HAP-1 (cell line): ENCODE measurements at regions not wholly inside any gene's neighbourhood (a gene's known extent, or its start where the extent isn't known, plus 50 kb on each side); places are given as distances from the start of the nearest gene placed in this dataset.
"Not testable (repeated sequence)": the region's sequence is repeated elsewhere in the genome, so short reads cannot be mapped to it uniquely, and the experiment has no call there.

ENCODE experiments used
- DNase-seq, 2 experiments: peaks; one replicate each; pipeline ENCODE4 v3.0.0-alpha.2; 2016 to 2020; ENCODE audit warnings: low spot score in 2 of 2
- H3K27me3 ChIP-seq: fragments of 250-450 bp; sonication (Bioruptor Pico); 2 replicates; pipeline ENCODE4 v1.5.1; 2020; ENCODE audit warnings: low read depth, mild to moderate bottlenecking, moderate library complexity
- H3K36me3 ChIP-seq: fragments of 250-450 bp; sonication (Bioruptor Pico); replicated peaks from 2 replicates; pipeline ENCODE4 v1.5.1; 2020; ENCODE audit warnings: mild to moderate bottlenecking
- H3K4me1 ChIP-seq: fragments of 250-450 bp; sonication (Bioruptor Pico); 2 replicates; pipeline ENCODE4 v1.5.1; 2020; ENCODE audit warnings: mild to moderate bottlenecking
- H3K4me3 ChIP-seq: fragments of 250-450 bp; sonication (Bioruptor Pico); 2 replicates; pipeline ENCODE4 v1.5.1; 2020; ENCODE audit warnings: mild to moderate bottlenecking, moderate library complexity
- H3K9me3 ChIP-seq: fragments of 250-450 bp; sonication (Bioruptor Pico); 2 replicates; pipeline ENCODE4 v1.5.1; 2020; ENCODE audit warnings: mild to moderate bottlenecking, moderate library complexity
- in situ Hi-C: fragments of 300-500 bp; cut with MboI; formaldehyde crosslinking; loops from 3 replicates; pipeline ENCODE4 v1.14.3; 2020; ENCODE audit warnings: low sequenced_read_pairs, inconsistent platforms, mixed read lengths

- H3K27me3 ChIP-seq, result no peaks in the 10 kb centered on the region
These were observed 255.7 kb downstream of the BRINP2 start for GRCh38 chr1:177426497-177426896.

DNA sequence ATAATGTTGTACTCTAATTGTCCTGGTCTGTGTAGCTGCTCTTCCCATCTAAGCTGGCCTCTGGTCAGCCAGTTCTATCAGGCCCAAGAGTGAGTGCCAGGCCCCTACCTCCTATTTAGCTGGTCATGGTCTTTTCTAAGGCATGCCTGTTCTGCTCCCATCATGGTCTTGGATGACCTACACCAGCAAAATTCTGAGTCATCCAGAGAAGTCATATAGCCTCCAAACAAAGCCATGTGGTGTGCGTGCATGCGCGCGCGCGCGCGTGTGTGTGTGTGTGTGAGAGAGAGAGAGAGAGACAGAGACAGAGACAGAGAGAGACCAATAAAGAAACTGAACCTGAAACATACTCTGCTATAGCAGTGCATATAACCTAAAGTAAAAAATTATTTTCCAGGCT is 254.4 kb downstream of the BRINP2 start:
- no peaks in the 10 kb centered on the region for H3K9me3 ChIP-seq
- no peak for DNase-seq
- no peak overlapping the region for H3K4me3 ChIP-seq
- no peaks in the 10 kb centered on the region for H3K4me1 ChIP-seq
- H3K27me3 ChIP-seq, result no peaks in the 10 kb centered on the region
- no peaks in the 10 kb centered on the region for H3K36me3 ChIP-seq
- in situ Hi-C loops, result no loop called here

More at GRCh38 chr1:177426497-177426896, 255.7 kb downstream of the BRINP2 start:
- DNase-seq, result no peak
- no peaks in the 10 kb centered on the region for H3K4me1 ChIP-seq
- H3K9me3 ChIP-seq, result no peaks in the 10 kb centered on the region
- no peak overlapping the region for H3K4me3 ChIP-seq
- in situ Hi-C loops, result no loop called here
- no peaks in the 10 kb centered on the region for H3K36me3 ChIP-seq

DNA sequence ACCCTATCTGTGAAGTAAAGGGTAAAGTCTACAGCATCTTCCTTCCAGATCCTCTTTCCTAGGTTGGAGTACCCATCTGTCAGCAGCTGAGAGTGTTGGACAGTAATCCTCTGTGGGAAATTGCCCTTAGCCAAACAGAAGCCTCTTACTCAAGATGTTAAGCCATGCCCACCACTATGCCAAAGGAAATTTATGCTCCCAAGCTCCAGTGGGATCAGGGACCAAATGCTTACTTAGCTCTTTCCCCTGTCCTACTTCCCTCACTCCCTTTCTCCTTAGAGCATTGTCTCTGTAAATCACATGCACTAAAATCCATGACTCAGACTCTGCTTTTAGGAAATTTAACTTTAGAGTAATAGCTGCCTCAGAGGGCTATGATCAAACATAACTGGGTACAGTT is 254.0 kb downstream of the BRINP2 start:
- Histone ChIP-seq H3K4me3 (no peak overlapping the region), H3K36me3 (no peaks in the 10 kb centered on the region), H3K4me1 (no peaks in the 10 kb centered on the region), H3K27me3 (no peaks in the 10 kb centered on the region), H3K9me3 (no peaks in the 10 kb centered on the region)
- in situ Hi-C loops, result no loop called here
- DNase-seq, result no peak

DNA sequence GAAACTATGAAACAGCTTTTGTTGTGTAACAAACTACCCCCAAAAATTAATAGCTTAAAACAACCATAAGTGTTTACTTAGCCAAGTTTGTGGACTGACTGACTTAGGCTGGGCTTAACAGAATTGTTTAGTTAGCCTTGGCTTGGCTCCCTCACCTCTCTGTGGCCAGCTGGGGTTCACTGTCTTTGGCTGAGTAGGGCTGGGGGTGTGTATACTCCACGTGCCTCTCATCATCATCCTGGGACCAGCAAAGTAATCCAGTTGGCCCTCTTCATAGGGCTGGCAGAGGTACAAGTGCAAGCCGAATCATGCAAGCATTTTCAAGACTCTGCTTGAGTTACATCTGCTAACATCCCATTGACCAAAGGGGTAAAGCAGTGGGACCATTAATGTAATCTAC is 252.3 kb downstream of the BRINP2 start:
- Histone ChIP-seq H3K27me3 (no peaks in the 10 kb centered on the region), H3K9me3 (no peaks in the 10 kb centered on the region), H3K4me3 (no peak overlapping the region), H3K36me3 (no peaks in the 10 kb centered on the region), H3K4me1 (no peaks in the 10 kb centered on the region)
- in situ Hi-C loops, result no loop called here
- DNase-seq, result no peak

GRCh38 chr1:177413982-177414596 is 243.3 kb downstream of the BRINP2 start:
- H3K4me1 ChIP-seq, result no peaks in the 10 kb centered on the region
- in situ Hi-C loops, result no loop called here
- H3K27me3 ChIP-seq, result no peaks in the 10 kb centered on the region
- peak in 1 of 2 experiments; percentile 8 for DNase-seq
- H3K4me3 ChIP-seq, result no peak overlapping the region
- no peaks in the 10 kb centered on the region for H3K36me3 ChIP-seq
- no peaks in the 10 kb centered on the region for H3K9me3 ChIP-seq

DNA sequence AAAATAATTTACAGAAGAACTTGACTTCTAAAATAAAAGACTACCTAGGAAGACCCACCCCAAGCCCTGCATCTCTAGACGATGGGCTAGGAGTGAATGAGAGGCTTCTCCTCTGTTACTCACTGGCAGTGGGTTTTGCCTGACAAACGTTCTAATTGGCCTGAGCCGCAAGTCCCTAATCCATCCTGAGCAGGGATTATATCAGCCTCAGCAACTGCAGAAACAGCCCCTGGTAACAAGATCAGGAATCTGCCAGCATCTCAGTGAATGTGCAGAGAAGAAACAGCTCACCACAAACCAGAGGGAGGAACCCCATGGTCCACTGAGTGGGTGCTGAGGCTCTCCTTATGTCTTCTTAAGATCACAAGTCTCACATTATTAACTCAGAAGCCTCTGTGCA is 240.6 kb downstream of the BRINP2 start:
- in situ Hi-C loops, result no loop called here
- no peak for DNase-seq
- H3K4me3 ChIP-seq, result no peak overlapping the region
- no peaks in the 10 kb centered on the region for H3K27me3 ChIP-seq
- no peaks in the 10 kb centered on the region for H3K36me3 ChIP-seq
- no peaks in the 10 kb centered on the region for H3K9me3 ChIP-seq
- no peaks in the 10 kb centered on the region for H3K4me1 ChIP-seq

- in situ Hi-C loops, result no loop called here
- Histone ChIP-seq H3K27me3 (no peaks in the 10 kb centered on the region), H3K4me1 (no peaks in the 10 kb centered on the region), H3K36me3 (no peaks in the 10 kb centered on the region), H3K9me3 (no peaks in the 10 kb centered on the region), H3K4me3 (no peak overlapping the region)
- no peak for DNase-seq
These were observed 239.5 kb downstream of the BRINP2 start for GRCh38 chr1:177410179-177410766.

- in situ Hi-C loops, DNase-seq, H3K4me3 ChIP-seq, H3K27me3 ChIP-seq, H3K36me3 ChIP-seq, H3K4me1 ChIP-seq, H3K9me3 ChIP-seq: not testable (repeated sequence)
These were observed 235.6 kb downstream of the BRINP2 start for GRCh38 chr1:177406323-177406722.

- in situ Hi-C loops, result no loop called here
- H3K36me3 ChIP-seq, result no peaks in the 10 kb centered on the region
- no peaks in the 10 kb centered on the region for H3K9me3 ChIP-seq
- no peaks in the 10 kb centered on the region for H3K4me1 ChIP-seq
- H3K4me3 ChIP-seq, result no peak overlapping the region
- no peaks in the 10 kb centered on the region for H3K27me3 ChIP-seq
- no peak for DNase-seq
These were observed 221.6 kb downstream of the BRINP2 start for GRCh38 chr1:177392336-177392735.

DNA sequence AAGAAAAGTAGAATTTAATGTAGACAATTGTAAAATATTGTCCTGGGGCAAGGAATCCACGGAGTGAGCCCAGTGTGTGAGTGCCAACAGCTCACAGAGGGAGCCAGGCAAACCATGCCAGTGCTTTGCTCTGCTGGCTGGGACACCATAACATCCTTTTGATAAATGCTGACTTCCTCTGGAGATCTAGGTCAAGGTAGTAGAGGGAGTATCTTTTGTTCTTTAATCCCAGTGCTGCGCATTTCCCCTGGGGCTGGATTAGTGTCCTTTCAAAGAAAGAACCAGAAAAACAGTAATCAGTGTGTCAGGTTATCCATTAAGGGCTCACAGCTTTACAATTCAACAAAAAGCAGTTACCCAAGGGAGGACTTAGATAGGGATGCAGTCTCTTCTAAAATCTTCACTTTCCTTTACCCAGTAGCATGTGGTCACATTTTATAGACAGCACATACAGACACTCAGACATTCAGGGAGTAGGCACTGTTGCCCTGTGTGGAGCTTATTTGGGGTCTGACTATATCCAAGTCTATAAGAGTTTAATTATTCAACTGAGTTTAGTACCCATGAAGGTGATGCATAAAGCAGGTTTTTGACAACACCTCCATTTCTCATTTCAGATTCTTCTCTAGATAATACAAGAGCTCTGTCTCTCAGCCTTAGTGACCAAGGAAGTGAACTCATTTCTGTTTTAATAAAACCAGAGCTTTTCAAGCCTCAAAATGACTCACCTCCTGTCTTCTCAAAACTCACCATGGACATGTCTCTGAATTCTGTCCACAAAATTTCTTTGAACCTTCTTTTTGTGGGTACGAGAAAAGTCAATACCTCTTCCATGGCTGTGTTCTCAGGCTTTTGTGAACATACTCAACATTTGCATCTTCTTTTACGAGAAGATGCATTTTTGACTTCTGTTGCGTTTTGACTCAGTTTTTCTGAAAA is 215.3 kb downstream of the BRINP2 start:
- H3K4me1 ChIP-seq, result no peaks in the 10 kb centered on the region

GRCh38 chr1:177384461-177384860 is 213.7 kb downstream of the BRINP2 start:
- H3K4me3 ChIP-seq, result no peak overlapping the region
- no peaks in the 10 kb centered on the region for H3K27me3 ChIP-seq
- no peaks in the 10 kb centered on the region for H3K4me1 ChIP-seq
- in situ Hi-C loops, result no loop called here
- DNase-seq, result no peak
- H3K9me3 ChIP-seq, result no peaks in the 10 kb centered on the region
- no peaks in the 10 kb centered on the region for H3K36me3 ChIP-seq

More for the DNA sequence above, 215.3 kb downstream of the BRINP2 start:
- no peak overlapping the region for H3K4me3 ChIP-seq
- in situ Hi-C loops, result no loop called here
- no peaks in the 10 kb centered on the region for H3K36me3 ChIP-seq
- no peaks in the 10 kb centered on the region for H3K9me3 ChIP-seq
- DNase-seq, result peak; percentile 12 to 14
- H3K27me3 ChIP-seq, result no peaks in the 10 kb centered on the region

GRCh38 chr1:177383715-177384114 is 213.0 kb downstream of the BRINP2 start:
- in situ Hi-C loops, result no loop called here
- H3K27me3 ChIP-seq, result no peaks in the 10 kb centered on the region
- no peaks in the 10 kb centered on the region for H3K36me3 ChIP-seq
- no peak overlapping the region for H3K4me3 ChIP-seq
- H3K9me3 ChIP-seq, result no peaks in the 10 kb centered on the region
- no peak for DNase-seq
- no peaks in the 10 kb centered on the region for H3K4me1 ChIP-seq

- Histone ChIP-seq H3K4me3 (no peak overlapping the region), H3K4me1 (no peaks in the 10 kb centered on the region), H3K27me3 (no peaks in the 10 kb centered on the region), H3K9me3 (no peaks in the 10 kb centered on the region; the same call in 1 of the 2 replicates), H3K36me3 (no peaks in the 10 kb centered on the region)
- no peak for DNase-seq
- in situ Hi-C loops, result no loop called here
These were observed 207.1 kb downstream of the BRINP2 start for GRCh38 chr1:177377866-177378265.

- Histone ChIP-seq H3K27me3 (no peaks in the 10 kb centered on the region), H3K4me1 (no peaks in the 10 kb centered on the region), H3K9me3 (no peaks in the 10 kb centered on the region), H3K36me3 (no peaks in the 10 kb centered on the region), H3K4me3 (no peak overlapping the region)
- no peak for DNase-seq
- in situ Hi-C loops, result no loop called here
These were observed 197.5 kb downstream of the BRINP2 start for GRCh38 chr1:177368255-177368654.
